Activated CD8-positive, alpha-beta memory T cell treated with anti-CD3 and anti-CD28 coated beads, Interleukin-2, amount 50 U/mL, for 48 hours (primary cell): ENCODE measurements at regions not wholly inside any gene's neighbourhood (a gene's known extent, or its start where the extent isn't known, plus 50 kb on each side); places are given as distances from the start of the nearest gene placed in this dataset.

Experiments used
- DNase-seq: peaks from one replicate; pipeline ENCODE4 v3.0.0-alpha.2; 2020

DNA sequence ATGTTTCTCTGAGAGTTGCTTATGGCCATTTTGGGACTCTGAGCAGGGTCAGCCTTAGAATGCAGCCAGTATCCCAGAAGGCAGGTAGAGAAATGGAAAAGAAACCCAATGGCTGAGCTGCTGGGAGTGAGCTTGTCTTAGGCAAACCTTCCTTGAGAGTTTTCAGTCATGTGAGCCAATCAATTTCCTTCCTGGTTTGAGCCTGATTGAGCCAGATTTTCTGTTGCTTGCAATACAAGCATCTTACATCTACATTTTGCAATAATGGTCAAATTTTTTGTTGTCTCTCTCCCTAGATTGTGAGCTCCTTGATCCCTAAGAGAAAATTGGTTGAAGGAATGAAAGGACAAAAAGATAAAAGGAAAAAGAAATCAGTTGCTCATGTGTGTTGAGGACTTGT lies 155.3 kb downstream of the SNX18 start:
- no peak for DNase-seq

DNA sequence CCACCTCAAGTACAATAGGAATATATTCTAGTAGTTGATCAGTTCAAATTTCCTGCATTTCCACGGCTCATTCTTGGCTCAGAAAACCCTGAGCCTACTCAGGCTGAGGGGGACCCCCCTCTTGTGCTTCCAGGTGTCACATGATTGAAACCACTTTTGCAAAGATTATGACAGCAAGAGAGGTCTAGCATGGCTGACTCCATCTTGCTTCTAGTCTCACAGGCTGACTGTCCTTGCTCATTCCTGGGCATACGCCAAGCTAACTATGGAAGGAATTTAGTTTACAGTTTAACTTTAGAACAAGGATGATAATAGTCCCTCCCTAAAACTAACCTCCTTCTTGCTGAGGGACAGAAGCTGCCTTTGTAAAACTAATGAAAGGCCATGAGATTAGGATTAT lies 154.1 kb downstream of the SNX18 start:
- no peak for DNase-seq

GRCh38 chr5:54671111-54671531 lies 153.6 kb downstream of the SNX18 start:
- DNase-seq, result no peak

DNA sequence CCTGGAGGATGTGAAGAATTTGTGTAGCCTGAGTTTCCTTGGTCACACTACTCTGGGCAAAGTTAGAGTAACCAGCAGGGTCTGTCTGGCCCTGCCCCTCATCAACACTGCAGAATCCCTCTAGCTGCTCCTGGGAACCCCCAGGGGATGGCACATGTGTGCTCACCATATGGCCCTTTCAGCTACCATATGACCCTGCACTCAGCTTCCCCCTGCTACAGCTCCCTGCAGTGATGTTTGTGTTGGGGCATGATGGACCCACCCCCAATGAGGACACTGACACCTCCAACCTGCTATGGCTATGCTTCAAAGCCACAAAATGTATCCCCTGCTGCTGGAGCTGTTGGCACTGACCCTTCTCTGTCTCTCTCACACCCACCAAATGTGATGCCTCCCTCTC lies 152.7 kb downstream of the SNX18 start:
- no peak for DNase-seq

DNA sequence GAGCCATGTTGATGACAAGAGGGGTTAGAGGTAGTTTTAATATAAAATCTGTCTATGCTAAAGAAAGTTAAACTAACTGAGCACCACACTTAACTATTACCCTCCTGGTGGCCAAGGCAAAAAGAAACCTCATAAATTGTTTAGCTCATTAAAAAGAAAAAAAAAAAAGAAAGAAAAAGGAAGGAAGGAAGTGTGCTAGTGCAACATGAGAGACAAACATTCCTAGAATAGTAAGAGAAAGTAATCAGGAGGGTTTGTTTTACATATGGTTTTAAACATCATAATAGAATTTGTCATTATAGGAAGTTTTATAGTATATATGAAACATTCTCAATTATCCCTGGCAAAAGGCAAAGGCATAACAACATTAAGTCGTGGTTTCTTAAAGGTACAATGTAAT lies 152.3 kb downstream of the SNX18 start:
- no peak for DNase-seq

- no peak for DNase-seq
These were observed 151.7 kb downstream of the SNX18 start for GRCh38 chr5:54669285-54669684.

- DNase-seq, result no peak
These were observed 150.5 kb downstream of the SNX18 start for GRCh38 chr5:54668096-54668495.

- DNase-seq, result no peak
These were observed 149.6 kb downstream of the SNX18 start for GRCh38 chr5:54667136-54667535.

DNA sequence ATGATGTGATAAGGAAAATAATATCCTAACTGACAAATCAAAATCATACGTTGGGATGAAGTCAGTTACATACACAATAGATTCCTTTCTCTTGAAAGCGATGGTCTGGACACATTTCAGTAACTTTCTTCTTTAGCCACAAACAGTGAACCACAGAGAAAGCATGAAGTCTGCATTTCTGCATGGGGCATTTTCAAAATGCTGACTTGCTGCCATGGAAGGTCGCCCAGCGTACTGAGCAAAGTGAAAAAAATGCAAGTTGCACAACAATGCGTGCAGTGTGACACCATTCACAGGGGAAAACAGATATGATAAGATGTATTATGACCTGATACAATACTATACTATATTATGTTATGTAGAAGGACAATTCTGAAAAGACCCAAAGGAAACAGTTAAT lies 146.3 kb downstream of the SNX18 start:
- DNase-seq, result no peak

DNA sequence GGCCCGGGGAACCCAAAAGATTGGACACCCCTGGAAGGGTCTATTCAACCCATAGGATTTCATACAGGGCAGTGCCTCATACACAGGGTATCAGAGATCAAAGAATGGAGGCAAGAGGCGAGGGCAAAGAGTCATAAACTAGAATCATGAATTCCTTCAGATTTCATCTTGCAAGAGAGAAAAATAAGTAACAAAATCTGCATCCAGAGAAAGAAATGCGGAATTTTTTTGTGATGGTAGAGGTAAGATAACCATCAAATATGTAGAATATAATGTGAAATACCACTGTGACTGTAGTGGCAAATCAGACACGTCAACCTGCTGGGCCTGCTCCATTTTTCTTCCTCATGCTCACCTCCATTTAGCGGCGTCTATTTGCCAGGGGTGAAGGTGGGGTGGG lies 143.6 kb downstream of the SNX18 start:
- DNase-seq, result no peak

- no peak for DNase-seq
These were observed 142.2 kb downstream of the SNX18 start for GRCh38 chr5:54659700-54660131.

DNA sequence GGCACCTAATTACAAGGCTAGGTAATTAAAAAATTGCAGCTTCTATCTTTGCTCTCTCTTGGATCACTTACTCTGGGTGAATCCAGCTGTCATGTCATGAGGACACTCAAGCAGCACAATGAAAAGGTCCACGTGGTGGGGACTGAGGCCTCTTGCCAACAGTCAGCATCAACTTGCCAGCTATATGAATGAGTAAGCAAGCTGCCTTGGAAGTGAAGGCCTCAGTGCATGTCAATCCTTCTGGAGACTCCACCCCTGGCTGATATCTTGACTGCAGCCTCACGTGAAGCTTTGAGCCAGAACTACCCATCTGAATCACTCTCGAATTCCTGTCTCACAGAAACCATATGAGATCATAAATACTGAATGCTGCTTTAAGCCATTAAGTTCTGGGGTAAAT lies 140.5 kb downstream of the SNX18 start:
- no peak for DNase-seq

DNA sequence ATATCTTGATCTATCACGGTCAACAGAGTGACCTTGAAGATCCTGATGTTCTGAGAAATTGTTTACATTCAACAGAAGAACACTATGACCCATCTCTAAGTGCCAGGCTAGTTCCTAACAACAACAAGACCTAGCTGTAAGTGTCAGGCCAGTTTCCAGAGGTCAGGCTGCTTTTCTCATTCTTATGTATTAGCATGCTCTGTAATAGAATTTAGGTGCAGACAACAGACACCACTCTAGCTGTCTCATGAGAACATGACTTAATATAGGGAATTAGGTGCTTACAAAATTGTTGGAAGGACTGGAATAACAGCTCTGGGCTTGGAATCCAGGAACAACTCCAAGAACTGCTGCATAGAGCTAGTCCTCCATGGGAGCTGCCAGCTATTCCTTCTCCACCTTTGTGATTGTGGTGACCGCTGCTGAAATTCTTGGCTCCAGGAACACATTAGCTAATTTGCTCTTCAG lies 138.7 kb downstream of the SNX18 start:
- no peak for DNase-seq

GRCh38 chr5:54655761-54656160 lies 138.2 kb downstream of the SNX18 start:
- no peak for DNase-seq

DNA sequence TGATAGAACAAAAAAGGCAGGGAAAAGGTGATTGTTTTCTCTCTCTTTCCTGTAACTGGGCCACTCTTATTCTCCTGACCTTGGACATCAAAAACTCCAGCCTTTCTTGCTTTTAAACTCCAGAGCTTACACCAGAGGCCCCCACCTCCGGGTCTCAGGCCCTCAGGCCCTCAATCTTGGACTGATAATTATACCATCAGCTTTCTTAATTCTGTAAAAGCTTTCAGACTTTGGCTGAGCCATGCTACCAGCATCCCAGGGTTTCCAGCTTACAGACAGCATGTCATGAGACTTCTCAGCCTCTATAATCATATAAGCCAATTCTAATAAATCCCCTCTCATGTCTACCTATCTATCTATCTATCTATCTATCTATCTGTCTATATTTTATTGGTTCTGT lies 137.7 kb downstream of the SNX18 start:
- no peak for DNase-seq

GRCh38 chr5:54653956-54654614 lies 136.5 kb downstream of the SNX18 start:
- DNase-seq, result no peak

- DNase-seq, result no peak
These were observed 134.0 kb downstream of the SNX18 start for GRCh38 chr5:54651482-54652076.

- DNase-seq, result no peak
These were observed 131.5 kb downstream of the SNX18 start for GRCh38 chr5:54649041-54649504.

- DNase-seq, result peak; percentile 81
These were observed 129.0 kb downstream of the SNX18 start for GRCh38 chr5:54646356-54647101.

DNA sequence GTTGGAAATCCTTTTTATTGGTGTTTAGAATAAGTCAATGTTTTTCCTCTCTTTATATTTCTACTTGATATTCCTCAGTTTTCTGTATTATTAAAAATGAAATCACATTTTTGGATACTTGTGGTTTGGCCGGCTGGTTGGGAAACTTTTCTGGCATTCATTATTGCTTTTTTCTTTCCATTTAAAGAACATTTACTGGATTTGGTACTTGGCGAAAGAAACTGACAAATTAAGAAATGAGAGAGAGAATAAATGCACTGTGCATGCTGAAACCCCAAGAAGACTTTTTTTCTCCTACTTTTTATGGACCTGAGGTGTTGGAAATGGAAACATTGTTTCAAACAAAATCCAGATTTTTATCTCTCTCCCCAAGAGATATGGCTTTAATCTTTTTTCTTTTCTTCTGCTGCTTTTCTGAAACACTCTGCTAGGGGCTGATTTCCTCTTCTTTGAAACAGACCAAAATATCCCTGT lies 128.4 kb downstream of the SNX18 start:
- no peak for DNase-seq

DNA sequence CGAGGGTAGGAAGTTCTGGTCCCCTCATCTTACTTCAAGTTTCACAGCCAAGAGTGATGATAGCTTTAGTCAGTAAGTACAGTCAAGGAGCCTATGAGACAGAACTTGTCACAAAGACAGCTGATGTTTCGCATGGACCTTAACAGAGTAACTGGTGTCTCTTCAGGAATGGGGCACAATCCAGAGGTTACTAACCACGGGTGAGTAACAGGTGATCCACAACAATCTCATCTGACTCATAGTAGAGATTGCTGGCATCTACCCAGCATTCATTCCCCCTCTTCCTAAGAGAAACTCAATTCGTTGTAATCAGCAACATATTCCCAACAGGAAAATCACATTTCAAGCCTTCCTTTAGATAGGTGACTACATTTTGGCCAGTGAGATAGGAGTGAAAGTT lies 126.7 kb downstream of the SNX18 start:
- no peak for DNase-seq

DNA sequence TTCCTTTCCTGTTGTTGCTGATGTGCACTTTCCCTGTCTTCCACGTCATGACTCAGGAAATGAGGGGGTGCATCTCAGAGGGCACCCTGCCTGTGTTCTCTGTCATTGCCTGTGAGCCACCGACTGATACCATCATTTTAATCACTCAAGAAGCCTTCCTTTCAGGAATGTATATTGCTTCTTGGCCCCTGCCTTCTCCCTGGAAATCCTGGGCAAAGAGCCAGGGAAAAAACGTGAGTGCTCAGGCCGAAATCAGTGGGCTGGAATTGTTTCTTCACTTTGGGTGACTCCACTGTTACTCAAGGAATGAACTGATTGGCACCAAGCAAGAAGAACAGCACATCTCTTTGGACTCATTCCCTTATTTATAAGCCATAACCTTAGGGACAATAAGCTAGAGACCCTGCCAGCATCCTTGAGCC lies 126.1 kb downstream of the SNX18 start:
- DNase-seq, result no peak

DNA sequence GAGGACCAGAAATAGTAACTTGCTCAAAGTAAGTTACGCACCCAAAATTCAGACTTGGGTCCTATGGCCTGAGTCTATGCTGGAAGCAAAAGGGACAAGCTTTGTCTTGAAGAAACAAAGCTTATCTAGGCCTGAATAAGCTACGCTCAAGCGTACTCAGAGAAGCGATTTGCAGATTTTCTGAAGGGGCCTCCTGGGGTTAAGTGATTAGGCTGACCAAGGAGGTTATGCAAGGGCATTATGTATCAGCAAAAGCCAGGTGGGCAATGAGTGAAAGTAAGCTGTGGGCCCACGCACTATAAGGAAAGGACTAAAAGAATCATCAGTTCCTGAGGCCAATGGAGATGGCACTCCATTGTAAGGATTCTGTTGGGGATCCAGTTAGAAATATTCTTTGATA lies 122.1 kb downstream of the SNX18 start:
- no peak for DNase-seq

- no peak for DNase-seq
These were observed 120.5 kb downstream of the SNX18 start for GRCh38 chr5:54638106-54638505.
